ENCODE measurements at regions not wholly inside any gene's neighbourhood (a gene's known extent, or its start where the extent isn't known, plus 50 kb on each side); places are given as distances from the start of the nearest gene placed in this dataset.
A peak's percentile ranks its signal among the peaks of the same experiment; 100 is the strongest.

GRCh38 chr6:37101991-37102298, 68.0 kb upstream of the PIM1 start:
- Histone ChIP-seq H3K9ac (ENCODE audit: low read length) (peak overlapping the region; percentile 67), H3K36me3 (replicated peaks in 1 of 2; ENCODE audit: control extremely low read depth in 1 of 2, control insufficient read depth in 1 of 2, extremely low read depth in 1 of 2, insufficient read depth in 2 of 2, low read length in 1 of 2) (no peaks in the 10 kb centered on the region), H3K79me2 (ENCODE audit: control insufficient read depth, insufficient read depth, low read length) (no peaks in the 10 kb centered on the region), H4K20me1 (ENCODE audit: control insufficient read depth, insufficient read depth, low read length, poor library complexity, severe bottlenecking) (no peaks in the 10 kb centered on the region), H2AFZ (ENCODE audit: insufficient read depth, low read depth, low read length, poor library complexity, severe bottlenecking) (peak overlapping the region; percentile 50), H3K4me3 (ENCODE audit: control extremely low read depth in 1 of 5, extremely low read depth in 1 of 5, insufficient read depth in 1 of 5, low read depth in 2 of 5, low read length in 4 of 5) (peak overlapping the region in 2 of 5 experiments; percentile 39 to 64), H3K27me3 (replicated peaks in 1 of 4; ENCODE audit: control extremely low read depth in 1 of 4, control insufficient read depth in 3 of 4, insufficient read depth in 4 of 4, low read length in 3 of 4) (no peaks in the 10 kb centered on the region), H3K27ac (ENCODE audit: low read length in 2 of 2) (peak overlapping the region; percentile 1 to 72), H3K9me3 (ENCODE audit: control extremely low read depth in 1 of 3, control insufficient read depth in 2 of 3, insufficient read depth in 1 of 3, low read length in 2 of 3) (no peaks in the 10 kb centered on the region), H3K4me1 (ENCODE audit: control insufficient read depth in 2 of 2, insufficient read depth in 2 of 2, low read length in 2 of 2) (peaks cover 28 to 37% of the 10 kb centered on the region in 2 donors), H3K4me2 (replicated peaks; ENCODE audit: low read depth, low read length, poor library complexity, severe bottlenecking) (peak overlapping the region; percentile 89)
- 100% methylated on average over 3 of the region's 5 CpGs for WGBS (ENCODE audit: insufficient coverage)
- DNase-seq, result no peak
- Mint-ChIP-seq H3K27ac (peak overlapping the region; percentile 87), H3K4me1 (peaks cover 36% of the 10 kb centered on the region), H3K9me3 (ENCODE audit: insufficient read depth) (no peaks in the 10 kb centered on the region), H3K4me3 (peak overlapping the region; percentile 89), H3K27me3 (no peaks in the 10 kb centered on the region)
- ChIA-PET POLR2A (interaction anchor here (0.6 to 3.9 kb wide), 6 partner anchors 9 to 1600 kb away, joined by 3 to 21 read pairs (median 4); partner anchors contain the start of gene PIM1), CTCF (interaction anchor here (1.0 to 3.0 kb wide), 5 partner anchors 51 to 73 kb away, joined by 4 to 21 read pairs (median 5); partner anchors contain the start of gene PIM1)
- no peak for ATAC-seq (ENCODE audit: low read depth)
- TF ChIP-seq EZH2 (IDR thresholded peaks at IDR 0.05; ENCODE audit: borderline replicate concordance, insufficient read depth, low read depth, low read length, poor library complexity, severe bottlenecking), result no peak
- TF ChIP-seq CTCF (IDR thresholded peaks at IDR 0.05), result no peak
- intact Hi-C loops (cut with micrococcal nuclease), result loop anchor here (1.0 kb wide), 3 partner anchors 51 to 70 kb away; no protein-coding TSS in a partner anchor

GRCh38 chr6:37102299-37103168, 67.4 kb upstream of the PIM1 start:
- Histone ChIP-seq H3K27ac (ENCODE audit: low read length in 2 of 2) (peak overlapping the region; percentile 1 to 72), H3K4me2 (replicated peaks; ENCODE audit: low read depth, low read length, poor library complexity, severe bottlenecking) (peak overlapping the region; percentile 89), H3K9me3 (ENCODE audit: control extremely low read depth in 1 of 3, control insufficient read depth in 2 of 3, insufficient read depth in 1 of 3, low read length in 2 of 3) (no peaks in the 10 kb centered on the region), H3K36me3 (replicated peaks in 1 of 2; ENCODE audit: control extremely low read depth in 1 of 2, control insufficient read depth in 1 of 2, extremely low read depth in 1 of 2, insufficient read depth in 2 of 2, low read length in 1 of 2) (no peaks in the 10 kb centered on the region), H2AFZ (ENCODE audit: insufficient read depth, low read depth, low read length, poor library complexity, severe bottlenecking) (peak overlapping the region; percentile 50), H3K4me3 (ENCODE audit: control extremely low read depth in 1 of 5, extremely low read depth in 1 of 5, insufficient read depth in 1 of 5, low read depth in 2 of 5, low read length in 4 of 5) (peak overlapping the region; percentile 2 to 64 (median 50)), H4K20me1 (ENCODE audit: control insufficient read depth, insufficient read depth, low read length, poor library complexity, severe bottlenecking) (no peaks in the 10 kb centered on the region), H3K4me1 (ENCODE audit: control insufficient read depth in 2 of 2, insufficient read depth in 2 of 2, low read length in 2 of 2) (peaks cover 28 to 37% of the 10 kb centered on the region in 2 donors), H3K79me2 (ENCODE audit: control insufficient read depth, insufficient read depth, low read length) (no peaks in the 10 kb centered on the region), H3K9ac (ENCODE audit: low read length) (peak overlapping the region; percentile 67), H3K27me3 (replicated peaks in 1 of 4; ENCODE audit: control extremely low read depth in 1 of 4, control insufficient read depth in 3 of 4, insufficient read depth in 4 of 4, low read length in 3 of 4) (no peaks in the 10 kb centered on the region)
- Mint-ChIP-seq H3K27me3 (no peaks in the 10 kb centered on the region), H3K4me1 (peaks cover 36% of the 10 kb centered on the region), H3K27ac (peak overlapping the region; percentile 87), H3K4me3 (peak overlapping the region; percentile 89), H3K9me3 (ENCODE audit: insufficient read depth) (no peaks in the 10 kb centered on the region)
- under 1% methylated on average over 30 of the region's 36 CpGs for WGBS (ENCODE audit: insufficient coverage)
- POLR2A ChIA-PET, result interaction anchor here (0.9 to 3.9 kb wide), 5 partner anchors 8 to 70 kb away, joined by 3 to 21 read pairs (median 5); partner anchors contain the start of gene PIM1
- CTCF ChIA-PET, result interaction anchor here (0.8 to 3.0 kb wide), 6 partner anchors 51 to 73 kb away, joined by 3 to 21 read pairs (median 5); partner anchors contain the start of gene PIM1
- ATAC-seq (ENCODE audit: low read depth) (peak; percentile 77), DNase-seq (peak; percentile 90)
- intact Hi-C loops (cut with micrococcal nuclease), result loop anchor here (1.0 kb wide), 3 partner anchors 51 to 70 kb away; no protein-coding TSS in a partner anchor
- TF ChIP-seq EZH2 (IDR thresholded peaks at IDR 0.05; ENCODE audit: borderline replicate concordance, insufficient read depth, low read depth, low read length, poor library complexity, severe bottlenecking), result no peak
- no peak for TF ChIP-seq CTCF (IDR thresholded peaks at IDR 0.05)

All from B cell (primary cell).